NCI-H82 treated with DMSO at 0.1 percent for 48 hours (cell line): ENCODE measurements at regions not wholly inside any gene's neighbourhood (a gene's known extent, or its start where the extent isn't known, plus 50 kb on each side); places are given as distances from the start of the nearest gene placed in this dataset.

Experiments
- DNase-seq: peaks from one replicate; lab custom pipeline; 2025; ENCODE audit not compliant: unreplicated experiment; lab: John Stamatoyannopoulos, UW

- DNase-seq, result no peak
Observed at GRCh38 chr10:36256166-36256565, 614.1 kb upstream of the FZD8 start.

DNA sequence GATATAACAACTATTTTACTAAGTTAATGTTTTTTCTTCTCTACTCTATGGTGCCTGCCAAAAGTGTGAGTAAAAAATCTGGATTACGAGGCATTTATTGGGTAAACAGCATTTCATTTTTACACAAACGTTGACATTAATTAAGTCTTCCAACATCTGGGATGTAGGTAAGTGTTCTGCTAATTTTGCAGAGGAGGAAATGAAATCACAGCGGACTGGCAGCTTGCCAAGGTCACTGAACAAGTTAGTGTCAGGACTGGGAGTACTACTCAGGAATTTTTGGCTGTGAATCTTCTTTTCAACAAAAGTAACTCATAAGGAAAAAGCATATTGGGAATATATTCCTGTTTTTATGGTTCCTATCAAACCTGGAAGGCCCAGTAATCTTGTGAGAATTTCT lies 612.1 kb upstream of the FZD8 start:
- no peak for DNase-seq

GRCh38 chr10:36253731-36254130 lies 611.6 kb upstream of the FZD8 start:
- DNase-seq, result no peak

DNA sequence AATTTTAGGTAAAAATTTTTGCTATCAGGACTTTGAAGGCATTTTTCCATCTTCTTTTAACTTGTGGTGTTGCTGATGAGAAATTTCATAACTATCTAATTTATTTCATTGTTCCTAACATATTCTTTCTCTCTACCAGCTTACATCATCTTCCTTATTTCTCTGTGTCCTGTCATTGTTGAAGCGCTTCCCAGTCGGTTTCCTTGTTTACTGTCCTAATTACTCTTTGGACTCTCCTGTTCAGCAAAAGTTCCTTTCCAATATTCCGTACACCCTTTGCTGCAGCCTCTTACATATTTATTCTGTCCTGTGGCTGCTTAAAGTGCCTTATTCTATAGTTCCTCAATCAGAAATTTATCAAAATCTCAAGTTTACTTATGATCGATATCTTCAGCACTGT lies 609.0 kb upstream of the FZD8 start:
- DNase-seq, result no peak

DNA sequence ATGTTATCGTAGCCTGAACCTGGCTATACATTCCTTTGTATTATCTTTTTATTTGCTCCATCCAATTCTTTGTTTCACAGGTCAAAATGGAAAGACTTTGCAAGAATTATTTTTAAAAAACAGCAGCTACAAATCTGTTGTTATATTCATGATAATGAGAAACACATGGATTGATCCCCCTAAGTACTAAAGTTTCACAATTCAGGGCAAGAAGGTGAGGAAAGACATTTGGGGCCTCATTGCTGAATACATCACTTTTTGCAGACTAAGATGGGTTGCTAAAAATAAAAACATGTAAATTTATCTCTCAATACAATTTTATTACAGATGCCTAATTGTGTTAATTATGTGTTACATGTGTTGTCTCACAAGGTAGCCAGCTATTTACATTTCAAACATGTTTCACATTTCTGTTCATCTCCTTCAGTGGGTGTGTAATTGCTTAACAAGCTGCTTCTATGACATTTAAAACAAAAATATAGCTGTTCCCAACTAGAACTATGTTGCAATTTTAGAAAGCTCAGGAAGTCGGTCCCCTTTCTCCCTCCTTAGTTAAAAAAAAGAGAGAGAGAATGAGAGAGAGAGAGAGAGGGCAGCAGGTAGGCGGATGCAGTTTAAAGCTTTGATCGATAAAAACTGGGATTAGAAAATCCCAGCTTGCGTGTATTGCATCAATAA lies 606.3 kb upstream of the FZD8 start:
- no peak for DNase-seq

DNA sequence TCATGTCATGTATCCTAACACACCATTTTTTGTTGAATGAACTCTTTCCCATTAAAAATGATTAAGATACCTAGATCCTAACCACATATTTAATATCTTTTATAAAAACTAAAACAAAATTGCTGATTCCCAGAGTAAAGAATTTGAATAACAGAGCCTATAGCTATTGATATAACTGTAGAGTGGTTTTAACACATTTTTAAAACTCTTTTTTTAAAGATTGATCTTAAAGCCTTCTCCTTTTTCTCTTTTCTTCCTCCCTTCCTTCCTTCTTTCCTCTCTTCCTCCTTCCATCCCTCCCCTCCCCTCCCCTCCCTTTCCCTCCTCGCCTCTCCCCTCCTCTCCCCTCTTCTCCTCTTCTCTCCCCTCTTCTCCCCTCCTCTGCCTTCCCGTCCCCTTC lies 605.4 kb upstream of the FZD8 start:
- DNase-seq, result no peak

GRCh38 chr10:36236931-36237330 lies 594.8 kb upstream of the FZD8 start:
- no peak for DNase-seq

- no peak for DNase-seq
Observed at GRCh38 chr10:36236341-36236740, 594.2 kb upstream of the FZD8 start.

GRCh38 chr10:36232935-36233334 lies 590.8 kb upstream of the FZD8 start:
- no peak for DNase-seq

GRCh38 chr10:36224431-36224985 lies 582.4 kb upstream of the FZD8 start:
- DNase-seq, result no peak

DNA sequence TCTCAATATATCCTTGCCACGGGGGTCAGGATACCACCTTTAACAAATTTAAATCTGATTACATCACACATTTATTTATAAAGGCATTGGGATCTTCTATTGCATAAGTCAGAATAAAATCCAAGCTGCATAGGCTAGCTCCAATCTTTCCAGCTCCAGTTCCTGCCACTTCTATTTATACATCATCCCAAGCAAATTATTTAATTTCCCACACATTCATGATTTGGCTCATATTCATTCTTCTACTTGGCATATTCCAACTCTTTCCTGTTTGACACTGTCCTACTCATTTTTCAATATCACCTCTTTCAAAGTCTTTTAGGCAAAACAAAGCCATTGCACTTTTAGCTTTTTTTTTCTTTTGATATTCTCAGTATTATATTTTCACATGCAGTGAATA lies 579.0 kb upstream of the FZD8 start:
- DNase-seq, result no peak

GRCh38 chr10:36220151-36220550 lies 578.1 kb upstream of the FZD8 start:
- DNase-seq, result no peak

- DNase-seq, result no peak
Observed at GRCh38 chr10:36211856-36212255, 569.8 kb upstream of the FZD8 start.

DNA sequence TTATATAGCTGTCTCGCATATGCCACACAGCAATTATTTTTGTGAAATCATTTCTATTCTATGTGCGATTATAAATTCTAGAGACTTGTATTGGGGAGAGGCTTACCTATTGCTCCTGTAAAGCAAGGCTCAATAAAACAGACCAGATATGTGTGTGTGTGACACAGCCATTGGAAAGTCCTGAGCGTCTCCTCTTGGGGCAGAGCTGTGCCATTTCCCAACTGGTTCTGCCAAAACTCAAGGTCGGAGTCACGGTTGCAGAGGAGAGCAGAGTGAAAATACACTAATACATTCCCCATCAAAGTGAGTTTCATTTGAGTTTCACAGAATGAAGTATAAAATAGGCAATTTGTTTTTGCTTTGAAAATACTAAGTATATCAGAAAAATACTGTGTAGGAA lies 567.4 kb upstream of the FZD8 start:
- DNase-seq, result no peak

GRCh38 chr10:36202881-36203280 lies 560.8 kb upstream of the FZD8 start:
- no peak for DNase-seq

DNA sequence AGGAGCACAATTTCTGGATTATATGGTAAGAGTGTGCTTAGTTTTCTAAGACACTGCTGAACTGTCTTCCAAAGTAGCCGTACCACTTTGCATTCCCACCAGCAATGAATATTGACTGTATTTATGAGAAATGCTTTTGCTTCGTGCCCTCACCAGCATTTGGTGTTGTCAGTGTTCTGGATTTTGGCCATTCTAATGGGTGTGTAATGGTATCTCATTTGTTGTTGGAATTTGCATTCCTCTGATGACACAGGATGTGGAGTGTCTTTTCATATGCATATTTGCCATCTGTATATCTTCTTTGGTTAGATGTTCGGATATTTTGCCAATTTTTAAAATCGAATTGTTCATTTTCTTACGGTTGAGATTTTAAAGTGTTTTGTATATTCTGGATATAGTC lies 558.5 kb upstream of the FZD8 start:
- no peak for DNase-seq

DNA sequence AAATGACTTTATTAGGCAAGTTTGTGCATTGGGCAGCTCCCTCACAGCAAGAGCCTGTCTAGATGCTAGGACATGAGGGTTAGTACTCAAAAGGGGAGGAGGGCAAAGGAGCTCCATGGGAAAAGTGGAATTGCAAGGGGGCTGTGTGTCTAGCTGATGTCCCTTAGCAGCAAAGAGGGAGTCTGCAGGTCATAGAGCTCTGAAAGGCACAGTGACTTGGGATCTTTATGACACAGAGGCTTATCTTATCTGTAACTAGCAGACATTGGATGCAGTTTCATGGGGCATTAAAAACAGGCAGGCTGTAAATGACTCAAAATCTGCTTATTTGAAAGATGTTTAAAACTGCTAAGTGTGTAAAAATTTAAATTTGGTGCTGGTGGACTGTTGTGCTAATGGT lies 556.2 kb upstream of the FZD8 start:
- DNase-seq, result no peak

GRCh38 chr10:36195364-36195763 lies 553.3 kb upstream of the FZD8 start:
- DNase-seq, result no peak

GRCh38 chr10:36194276-36194675 lies 552.2 kb upstream of the FZD8 start:
- DNase-seq, result no peak

- no peak for DNase-seq
Observed at GRCh38 chr10:36191009-36191408, 548.9 kb upstream of the FZD8 start.

- no peak for DNase-seq
Observed at GRCh38 chr10:36188461-36188860, 546.4 kb upstream of the FZD8 start.

GRCh38 chr10:36188080-36188453 lies 546.0 kb upstream of the FZD8 start:
- no peak for DNase-seq

DNA sequence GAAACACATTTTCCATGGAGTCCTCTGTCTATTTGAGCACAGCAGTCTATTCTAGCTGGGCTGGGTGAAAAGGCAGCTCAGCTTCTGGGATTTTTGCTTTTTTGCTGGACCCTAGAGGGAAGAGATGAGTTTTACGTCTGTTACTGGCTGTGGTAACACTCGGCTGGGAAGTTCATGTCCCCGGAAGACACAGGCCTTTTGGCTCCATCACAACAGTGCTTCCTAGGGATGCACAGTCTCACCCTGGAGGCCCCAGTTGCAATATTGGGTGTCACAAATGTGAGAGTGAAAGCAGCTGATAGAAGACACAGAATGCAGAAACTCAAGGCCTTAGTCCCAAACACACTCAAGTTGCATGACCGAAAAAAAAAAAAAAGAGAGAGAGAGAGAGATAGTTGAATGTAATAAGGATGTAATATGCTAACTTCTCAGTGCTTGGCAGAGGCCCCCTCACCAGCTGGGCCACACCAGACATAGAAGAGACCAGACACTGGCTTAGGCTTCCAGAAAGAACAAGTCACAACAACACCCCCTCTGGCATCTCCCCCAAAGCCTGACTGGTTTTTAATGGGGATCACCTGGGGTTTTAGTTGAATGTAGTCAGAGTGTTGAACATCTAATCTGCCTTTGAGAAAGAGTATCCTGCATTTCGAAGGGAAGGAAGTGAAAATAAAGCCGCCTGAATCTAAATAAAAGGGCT lies 545.4 kb upstream of the FZD8 start:
- DNase-seq, result no peak
